ENCODE measurements at regions not wholly inside any gene's neighbourhood (a gene's known extent, or its start where the extent isn't known, plus 50 kb on each side); places are given as distances from the start of the nearest gene placed in this dataset.

DNA sequence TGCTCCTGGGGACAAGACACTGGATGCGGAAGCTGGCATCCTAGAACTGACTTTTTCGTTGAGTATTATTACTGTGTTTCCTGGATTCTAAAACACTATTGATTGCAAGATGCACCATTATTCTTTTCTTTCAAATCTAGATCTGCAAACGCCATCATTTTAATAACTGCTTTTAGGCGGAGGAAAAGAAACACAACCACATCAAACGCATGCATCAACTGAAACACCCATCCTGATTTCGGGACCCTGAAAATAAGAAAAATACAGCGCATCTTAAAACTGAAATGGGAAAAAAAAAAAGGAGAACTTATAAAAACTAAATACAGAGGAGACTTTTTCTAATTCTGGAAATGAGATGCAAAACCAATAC, 103.7 kb upstream of the MAX start (continued):
- TF ChIP-seq, protein P1, sequence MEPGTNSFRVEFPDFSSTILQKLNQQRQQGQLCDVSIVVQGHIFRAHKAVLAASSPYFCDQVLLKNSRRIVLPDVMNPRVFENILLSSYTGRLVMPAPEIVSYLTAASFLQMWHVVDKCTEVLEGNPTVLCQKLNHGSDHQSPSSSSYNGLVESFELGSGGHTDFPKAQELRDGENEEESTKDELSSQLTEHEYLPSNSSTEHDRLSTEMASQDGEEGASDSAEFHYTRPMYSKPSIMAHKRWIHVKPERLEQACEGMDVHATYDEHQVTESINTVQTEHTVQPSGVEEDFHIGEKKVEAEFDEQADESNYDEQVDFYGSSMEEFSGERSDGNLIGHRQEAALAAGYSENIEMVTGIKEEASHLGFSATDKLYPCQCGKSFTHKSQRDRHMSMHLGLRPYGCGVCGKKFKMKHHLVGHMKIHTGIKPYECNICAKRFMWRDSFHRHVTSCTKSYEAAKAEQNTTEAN (CRISPR knock-in tag; conservative IDR thresholded peaks at IDR 0.05) = no peak
- TF ChIP-seq YY1 (IDR thresholded peaks at IDR 0.05; ENCODE audit: insufficient read depth, insufficient replicate concordance, low read depth, low read length) = no peak
- TF ChIP-seq, protein P2, sequence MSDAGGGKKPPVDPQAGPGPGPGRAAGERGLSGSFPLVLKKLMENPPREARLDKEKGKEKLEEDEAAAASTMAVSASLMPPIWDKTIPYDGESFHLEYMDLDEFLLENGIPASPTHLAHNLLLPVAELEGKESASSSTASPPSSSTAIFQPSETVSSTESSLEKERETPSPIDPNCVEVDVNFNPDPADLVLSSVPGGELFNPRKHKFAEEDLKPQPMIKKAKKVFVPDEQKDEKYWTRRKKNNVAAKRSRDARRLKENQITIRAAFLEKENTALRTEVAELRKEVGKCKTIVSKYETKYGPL (CRISPR knock-in tag; IDR thresholded peaks at IDR 0.05) = no peak
- no peak for TF ChIP-seq PAX8 (CRISPR knock-in tag; IDR thresholded peaks at IDR 0.05; ENCODE audit: borderline replicate concordance)
- TF ChIP-seq RFX5 (IDR thresholded peaks at IDR 0.05; ENCODE audit: low read depth, low read length) = no peak
- TF ChIP-seq ZNF75D (CRISPR knock-in tag; IDR thresholded peaks at IDR 0.05; ENCODE audit: borderline replicate concordance) = no peak
- TF ChIP-seq DNMT3B (CRISPR knock-in tag; conservative IDR thresholded peaks at IDR 0.05) = no peak
- TF ChIP-seq ZNF282 (IDR thresholded peaks at IDR 0.05; ENCODE audit: partially characterized antibody) = no peak
- no peak for TF ChIP-seq ZNF430 (CRISPR knock-in tag; IDR thresholded peaks at IDR 0.05)
- TF ChIP-seq, protein P3, sequence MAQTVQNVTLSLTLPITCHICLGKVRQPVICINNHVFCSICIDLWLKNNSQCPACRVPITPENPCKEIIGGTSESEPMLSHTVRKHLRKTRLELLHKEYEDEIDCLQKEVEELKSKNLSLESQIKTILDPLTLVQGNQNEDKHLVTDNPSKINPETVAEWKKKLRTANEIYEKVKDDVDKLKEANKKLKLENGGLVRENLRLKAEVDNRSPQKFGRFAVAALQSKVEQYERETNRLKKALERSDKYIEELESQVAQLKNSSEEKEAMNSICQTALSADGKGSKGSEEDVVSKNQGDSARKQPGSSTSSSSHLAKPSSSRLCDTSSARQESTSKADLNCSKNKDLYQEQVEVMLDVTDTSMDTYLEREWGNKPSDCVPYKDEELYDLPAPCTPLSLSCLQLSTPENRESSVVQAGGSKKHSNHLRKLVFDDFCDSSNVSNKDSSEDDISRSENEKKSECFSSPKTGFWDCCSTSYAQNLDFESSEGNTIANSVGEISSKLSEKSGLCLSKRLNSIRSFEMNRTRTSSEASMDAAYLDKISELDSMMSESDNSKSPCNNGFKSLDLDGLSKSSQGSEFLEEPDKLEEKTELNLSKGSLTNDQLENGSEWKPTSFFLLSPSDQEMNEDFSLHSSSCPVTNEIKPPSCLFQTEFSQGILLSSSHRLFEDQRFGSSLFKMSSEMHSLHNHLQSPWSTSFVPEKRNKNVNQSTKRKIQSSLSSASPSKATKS (CRISPR knock-in tag; IDR thresholded peaks at IDR 0.05) = no peak
- TF ChIP-seq HOXD1 (CRISPR knock-in tag; IDR thresholded peaks at IDR 0.05) = no peak
